Left lung (tissue), 4 donors: ENCODE measurements at regions not wholly inside any gene's neighbourhood (a gene's known extent, or its start where the extent isn't known, plus 50 kb on each side); places are given as distances from the start of the nearest gene placed in this dataset.

Experiments
- ATAC-seq: fragments of 200-7000 bp; cut with Tn5 transposase; one replicate; pipeline ENCODE4 v1.9.1; 2020; ENCODE audit warnings: moderate library complexity
- DNase-seq, 4 donors: peaks; one replicate each; pipeline ENCODE4 v3.0.0-alpha.2; 2013 to 2020
- H3K27ac ChIP-seq, 2 donors: fragments of 200-600 bp; sonication (generic) in 1 of 2; one replicate each; pipeline versions ENCODE4 v1.5.0 to v1.8.0; 2020 to 2021
- H3K27me3 ChIP-seq, 2 donors: fragments of 200-600 bp; sonication (generic) in 1 of 2; one replicate each; pipeline versions ENCODE4 v1.5.0 to v1.8.0; 2020 to 2021
- H3K36me3 ChIP-seq, 2 donors: fragments of 200-600 bp; sonication (generic) in 1 of 2; one replicate each; pipeline versions ENCODE4 v1.5.0 to v1.8.0; 2020 to 2021
- H3K4me1 ChIP-seq, 2 donors: fragments of 200-600 bp; one replicate each; pipeline ENCODE4 v1.8.0; 2021
- H3K4me3 ChIP-seq, 2 donors: fragments of 200-600 bp; sonication (generic) in 1 of 2; one replicate each; pipeline versions ENCODE4 v1.5.0 to v1.8.0; 2020 to 2021; ENCODE audit warnings: mild to moderate bottlenecking in 1 of 2
- H3K9me3 ChIP-seq, 2 donors: fragments of 200-600 bp; sonication (generic) in 1 of 2; one replicate each; pipeline versions ENCODE4 v1.5.0 to v1.8.0; 2020 to 2021
- intact Hi-C, 2 donors: fragments of 100-400 bp; cut with DNase I; formaldehyde crosslinking; loops; one replicate each; pipeline versions ENCODE4 v1.11.2 to v1.14.2; 2022
- TF ChIP-seq, protein P1 (sequence below), 2 donors: fragments of 200-600 bp; sonication (generic) in 1 of 2; IDR thresholded peaks; one replicate each; pipeline versions ENCODE4 v1.5.0 to v1.8.0; 2021; ENCODE audit warnings: antibody characterized with exemption in 2 of 2
- donor health status: DM: no; HTN: yes; CAD: no.
- donor health status: DM: no; HTN: no; CAD: no.

DNA sequence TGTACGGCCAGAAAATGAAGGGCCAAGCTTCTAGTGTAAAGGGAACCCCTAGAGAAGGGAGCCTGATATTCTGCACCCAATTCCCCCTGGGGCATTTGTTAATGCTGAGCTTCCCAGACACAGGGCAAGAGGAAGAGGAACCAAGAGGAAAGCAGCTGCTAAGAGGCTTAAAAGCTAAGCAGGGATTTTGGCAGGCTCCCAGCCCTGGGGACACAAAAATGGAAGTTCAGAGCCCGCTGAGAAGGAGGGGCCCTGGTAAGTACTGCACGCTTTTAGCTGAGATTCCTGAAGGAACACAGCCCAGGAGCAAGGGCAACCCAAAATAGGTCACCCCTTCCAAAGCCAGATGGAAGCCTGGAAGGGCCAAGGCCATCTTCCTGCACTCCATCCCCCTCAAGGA is 387.3 kb upstream of the MGMT start:
- Histone ChIP-seq H3K27me3 (no peaks in the 10 kb centered on the region), H3K4me3 (no peak overlapping the region), H3K9me3 (peaks cover 0 to 20% of the 10 kb centered on the region in 2 donors), H3K27ac (no peak overlapping the region), H3K36me3 (no peaks in the 10 kb centered on the region), H3K4me1 (no peaks in the 10 kb centered on the region)
- DNase-seq (no peak), ATAC-seq (no peak)
- intact Hi-C loops, result no loop called here
- TF ChIP-seq, protein P1, sequence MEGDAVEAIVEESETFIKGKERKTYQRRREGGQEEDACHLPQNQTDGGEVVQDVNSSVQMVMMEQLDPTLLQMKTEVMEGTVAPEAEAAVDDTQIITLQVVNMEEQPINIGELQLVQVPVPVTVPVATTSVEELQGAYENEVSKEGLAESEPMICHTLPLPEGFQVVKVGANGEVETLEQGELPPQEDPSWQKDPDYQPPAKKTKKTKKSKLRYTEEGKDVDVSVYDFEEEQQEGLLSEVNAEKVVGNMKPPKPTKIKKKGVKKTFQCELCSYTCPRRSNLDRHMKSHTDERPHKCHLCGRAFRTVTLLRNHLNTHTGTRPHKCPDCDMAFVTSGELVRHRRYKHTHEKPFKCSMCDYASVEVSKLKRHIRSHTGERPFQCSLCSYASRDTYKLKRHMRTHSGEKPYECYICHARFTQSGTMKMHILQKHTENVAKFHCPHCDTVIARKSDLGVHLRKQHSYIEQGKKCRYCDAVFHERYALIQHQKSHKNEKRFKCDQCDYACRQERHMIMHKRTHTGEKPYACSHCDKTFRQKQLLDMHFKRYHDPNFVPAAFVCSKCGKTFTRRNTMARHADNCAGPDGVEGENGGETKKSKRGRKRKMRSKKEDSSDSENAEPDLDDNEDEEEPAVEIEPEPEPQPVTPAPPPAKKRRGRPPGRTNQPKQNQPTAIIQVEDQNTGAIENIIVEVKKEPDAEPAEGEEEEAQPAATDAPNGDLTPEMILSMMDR (IDR thresholded peaks at IDR 0.05), result no peak

DNA sequence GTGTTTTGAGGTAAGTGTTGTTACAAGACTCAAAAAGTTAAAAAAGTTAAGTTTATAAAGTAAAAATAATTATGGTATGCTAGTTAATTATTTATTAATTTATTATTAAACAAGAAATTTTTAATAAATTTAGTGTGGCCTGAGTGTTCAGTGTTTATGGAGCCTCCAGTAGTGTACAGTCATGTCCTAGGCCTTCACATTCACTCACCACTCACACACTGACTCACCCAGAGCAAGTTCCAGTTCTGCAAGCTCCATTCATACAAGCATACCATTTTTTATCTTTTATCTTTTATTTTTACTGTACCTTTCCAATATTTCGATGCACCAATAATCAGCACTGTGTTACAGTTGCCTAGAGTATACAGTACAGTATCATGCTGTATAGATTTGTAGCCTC is 381.2 kb upstream of the MGMT start:
- TF ChIP-seq, protein P1 (IDR thresholded peaks at IDR 0.05), result no peak
- H3K4me1 ChIP-seq, result no peaks in the 10 kb centered on the region

DNA sequence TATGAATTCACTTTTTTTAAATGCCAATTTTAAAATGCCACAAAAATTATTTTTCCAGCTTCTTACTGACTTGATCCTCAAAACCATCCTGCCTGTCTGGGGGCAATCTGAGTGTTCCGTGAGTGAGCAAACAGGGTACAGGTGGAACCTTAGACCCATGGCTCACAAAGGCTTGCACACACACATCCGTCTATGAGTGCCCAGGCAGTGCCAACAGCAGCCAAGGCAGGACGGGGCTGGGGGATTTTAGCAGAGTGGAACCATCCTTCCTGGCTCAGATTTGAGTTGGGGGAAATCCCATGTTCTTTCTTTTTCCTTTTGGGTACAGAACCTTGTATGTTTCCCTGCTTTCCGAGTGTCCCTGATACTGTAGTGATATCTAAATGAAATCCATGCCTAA is 377.7 kb upstream of the MGMT start:
- peaks cover 0 to 5% of the 10 kb centered on the region in 2 donors for H3K9me3 ChIP-seq
- no peak overlapping the region for H3K27ac ChIP-seq
- intact Hi-C loops, result no loop called here
- no peaks in the 10 kb centered on the region for H3K27me3 ChIP-seq
- TF ChIP-seq, protein P1 (IDR thresholded peaks at IDR 0.05), result no peak
- no peaks in the 10 kb centered on the region for H3K4me1 ChIP-seq
- H3K36me3 ChIP-seq, result no peaks in the 10 kb centered on the region
- ATAC-seq (no peak), DNase-seq (no peak)
- H3K4me3 ChIP-seq, result no peak overlapping the region

More for the DNA sequence above, 381.2 kb upstream of the MGMT start:
- H3K27me3 ChIP-seq, result no peaks in the 10 kb centered on the region
- DNase-seq (no peak), ATAC-seq (no peak)
- H3K27ac ChIP-seq, result no peak overlapping the region
- peaks cover 0 to 12% of the 10 kb centered on the region in 2 donors for H3K9me3 ChIP-seq
- intact Hi-C loops, result no loop called here
- no peaks in the 10 kb centered on the region for H3K36me3 ChIP-seq
- H3K4me3 ChIP-seq, result no peak overlapping the region

DNA sequence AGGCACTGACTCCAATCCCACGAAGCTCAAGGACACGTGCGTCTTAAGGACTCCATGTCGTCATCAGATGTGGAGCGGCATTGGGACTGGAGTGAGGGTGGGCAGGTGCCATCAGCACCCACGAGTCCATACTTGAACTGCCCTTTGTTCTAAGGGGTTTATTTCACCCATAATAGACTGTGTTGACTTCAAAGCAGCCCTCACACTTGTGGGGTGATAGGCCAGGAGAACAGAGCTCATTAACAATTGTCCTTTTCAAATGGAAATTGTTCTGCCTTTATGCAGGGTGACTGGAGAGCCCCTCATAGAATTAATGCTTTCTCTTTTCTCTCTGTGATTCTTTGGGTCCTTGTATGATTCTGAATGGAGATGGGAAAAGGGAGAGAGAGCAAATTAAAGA is 376.9 kb upstream of the MGMT start:
- Histone ChIP-seq H3K36me3 (no peaks in the 10 kb centered on the region), H3K4me1 (no peaks in the 10 kb centered on the region), H3K27me3 (no peaks in the 10 kb centered on the region), H3K4me3 (no peak overlapping the region), H3K9me3 (no peaks in the 10 kb centered on the region), H3K27ac (no peak overlapping the region)
- ATAC-seq, result no peak
- intact Hi-C loops, result no loop called here
- no peak for DNase-seq
- TF ChIP-seq, protein P1 (IDR thresholded peaks at IDR 0.05), result no peak

DNA sequence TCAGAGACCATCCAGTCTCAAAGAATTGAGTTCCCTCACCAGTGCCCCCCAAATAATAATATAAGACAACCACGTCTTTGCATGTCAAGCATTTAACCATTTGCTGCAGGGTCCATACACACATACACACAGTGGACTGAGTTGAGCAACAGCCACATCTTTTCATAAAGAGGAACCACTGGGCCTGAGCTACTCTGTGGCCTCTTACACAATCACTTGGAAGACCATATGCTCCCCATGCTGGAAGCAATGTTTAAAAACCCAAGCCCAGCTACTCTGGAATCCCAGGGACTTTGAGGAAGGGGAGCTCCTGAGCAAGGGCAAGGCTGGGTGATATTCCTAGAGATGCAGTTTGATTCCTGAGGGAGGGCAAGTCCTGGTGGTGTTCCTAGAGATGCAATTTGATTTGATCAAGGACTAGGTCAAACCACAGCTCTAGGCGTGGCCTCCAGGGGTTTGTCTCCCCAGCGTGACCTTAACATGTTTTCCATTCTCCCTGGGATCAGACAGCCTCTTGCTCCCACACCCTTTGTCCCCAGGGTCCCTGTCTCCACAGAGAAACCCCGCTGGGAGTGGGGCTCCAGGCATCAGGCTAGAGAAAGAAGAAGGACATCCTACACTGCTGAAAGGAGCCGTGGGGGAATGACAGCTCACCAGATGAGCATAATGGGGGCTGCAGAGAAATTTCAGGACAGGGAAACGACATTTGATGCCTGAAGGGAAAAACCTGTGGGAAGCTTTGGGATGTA is 376.2 kb upstream of the MGMT start:
- H3K36me3 ChIP-seq, result no peaks in the 10 kb centered on the region
- no peak overlapping the region for H3K4me3 ChIP-seq
- H3K27me3 ChIP-seq, result no peaks in the 10 kb centered on the region
- DNase-seq (peak in 1 of 4 donors; percentile 39), ATAC-seq (peak; percentile 50)
- TF ChIP-seq, protein P1 (IDR thresholded peaks at IDR 0.05), result no peak
- H3K4me1 ChIP-seq, result no peaks in the 10 kb centered on the region
- H3K27ac ChIP-seq, result no peak overlapping the region
- intact Hi-C loops, result no loop called here
- no peaks in the 10 kb centered on the region for H3K9me3 ChIP-seq
